GM19463 (cell line): ENCODE measurements at regions not wholly inside any gene's neighbourhood (a gene's known extent, or its start where the extent isn't known, plus 50 kb on each side); places are given as distances from the start of the nearest gene placed in this dataset.

Experiments used
- ATAC-seq: cut with Tn5 transposase; IDR thresholded peaks from one replicate; pipeline ENCODE4 v1.9.1; 2021; ENCODE audit warnings: mild to moderate bottlenecking, moderate library complexity; ENCODE audit not compliant: unreplicated experiment

DNA sequence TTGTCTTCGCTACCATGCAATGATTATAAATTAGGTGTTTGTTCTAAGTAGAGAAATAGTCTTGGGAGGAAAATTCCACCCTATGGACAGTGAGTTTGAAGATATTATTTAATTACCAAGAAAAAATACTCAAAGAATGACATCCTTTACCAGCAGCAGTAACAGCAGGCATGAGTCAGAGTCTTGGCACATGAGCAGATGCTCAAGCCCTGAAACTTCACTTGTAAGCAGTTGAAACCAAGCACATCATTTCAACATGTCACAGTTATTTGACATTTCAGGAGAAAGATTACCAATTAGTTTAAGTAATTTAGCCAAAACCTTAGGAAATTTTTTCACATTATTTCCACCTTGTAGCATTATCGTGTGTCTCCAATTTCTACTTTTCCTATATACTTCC, 99.2 kb downstream of the C12orf50 start:
- no peak for ATAC-seq

DNA sequence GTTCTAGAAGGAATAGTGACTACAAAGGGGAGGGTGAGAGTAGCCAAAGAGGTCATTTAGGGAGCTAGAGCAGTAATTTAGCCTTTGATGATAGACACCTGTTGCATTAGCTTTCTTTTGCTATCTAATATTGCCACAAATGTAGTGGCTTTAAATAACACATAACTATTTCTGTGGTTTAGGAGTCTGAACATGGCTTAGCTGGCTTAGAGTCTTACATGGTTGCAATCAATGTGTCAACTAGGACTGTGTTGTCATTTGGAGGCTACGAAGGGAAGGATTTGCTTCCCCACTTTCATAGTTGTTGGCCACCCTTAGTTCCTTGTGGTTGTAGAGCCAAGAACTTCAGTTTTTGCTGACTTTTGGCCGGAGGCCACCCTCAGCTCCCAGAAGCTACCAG, 99.9 kb downstream of the C12orf50 start:
- ATAC-seq = no peak

DNA sequence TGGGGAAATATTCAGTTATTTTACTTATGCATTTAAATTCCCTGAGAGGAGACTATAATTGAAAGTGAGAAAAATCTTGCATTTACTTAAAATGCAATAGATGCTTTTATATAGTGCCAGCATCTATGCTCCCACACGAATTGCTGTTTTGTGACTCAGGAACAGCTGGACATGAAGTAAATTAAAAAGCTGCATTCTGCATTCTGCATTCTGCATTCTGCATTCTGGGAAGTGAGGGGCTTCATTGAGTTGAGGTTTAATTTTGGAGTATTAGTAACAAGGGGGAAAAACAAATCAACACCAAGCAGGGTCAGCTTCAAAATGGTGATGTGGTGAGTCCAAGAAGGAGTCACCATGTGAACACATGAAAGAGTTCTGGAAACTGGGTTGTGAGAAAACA, 101.2 kb downstream of the C12orf50 start:
- ATAC-seq = no peak

DNA sequence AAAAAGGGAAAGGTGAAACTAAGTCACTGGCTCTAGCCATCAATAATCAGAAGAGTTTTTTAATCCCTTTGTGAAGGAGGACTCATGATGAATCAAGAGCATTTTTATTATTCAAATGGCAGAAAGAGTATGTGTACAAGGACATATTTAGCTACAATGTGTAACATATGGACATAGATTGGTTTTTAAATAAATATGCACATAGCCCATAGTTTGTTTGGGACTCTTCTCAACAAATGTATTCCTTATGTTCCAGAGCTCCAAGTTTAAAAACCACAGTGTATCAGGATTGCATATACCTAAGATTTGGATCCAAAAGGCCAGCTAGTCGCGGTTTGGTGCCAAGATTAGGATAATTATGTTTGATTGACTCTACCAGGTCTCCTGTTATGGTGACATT, 104.2 kb downstream of the C12orf50 start:
- no peak for ATAC-seq

DNA sequence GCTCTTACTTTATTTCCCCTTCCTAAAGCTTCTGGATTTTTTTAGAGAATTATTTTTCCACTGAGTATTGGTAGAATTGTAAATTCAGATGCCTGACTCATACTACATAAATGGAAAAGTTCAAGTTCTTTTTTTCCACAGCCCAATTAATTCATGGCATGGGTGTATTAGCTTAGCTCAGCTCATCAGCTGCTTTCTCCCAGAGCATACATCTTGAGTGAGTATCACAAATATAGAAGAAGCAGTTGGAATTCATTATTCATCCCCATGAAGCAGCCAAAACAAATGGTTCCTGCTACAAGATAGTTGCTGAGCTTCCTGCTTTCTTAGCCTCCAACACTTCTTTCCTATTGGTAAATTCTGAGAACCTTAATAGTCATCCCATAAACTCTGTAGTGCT, 105.1 kb downstream of the C12orf50 start:
- ATAC-seq = no peak

DNA sequence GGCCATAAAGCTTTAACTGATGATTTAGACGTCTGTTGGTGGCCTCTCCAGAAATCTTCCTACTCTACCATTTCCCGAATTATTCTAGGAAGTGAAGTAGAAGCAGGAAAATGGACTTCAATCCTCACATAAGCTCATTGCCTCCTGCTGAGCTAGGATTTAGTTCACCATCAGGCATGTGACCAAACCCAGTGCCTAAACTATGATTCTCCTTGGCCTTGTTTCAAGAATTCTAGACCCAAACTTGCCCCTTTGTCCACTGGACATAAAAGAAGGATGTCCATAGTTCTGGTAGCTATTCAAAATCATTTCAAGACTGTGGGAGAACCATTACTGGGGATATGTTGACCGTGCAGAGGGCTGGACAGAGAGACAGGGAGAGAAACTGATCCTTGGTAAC, 105.8 kb downstream of the C12orf50 start:
- ATAC-seq = no peak

DNA sequence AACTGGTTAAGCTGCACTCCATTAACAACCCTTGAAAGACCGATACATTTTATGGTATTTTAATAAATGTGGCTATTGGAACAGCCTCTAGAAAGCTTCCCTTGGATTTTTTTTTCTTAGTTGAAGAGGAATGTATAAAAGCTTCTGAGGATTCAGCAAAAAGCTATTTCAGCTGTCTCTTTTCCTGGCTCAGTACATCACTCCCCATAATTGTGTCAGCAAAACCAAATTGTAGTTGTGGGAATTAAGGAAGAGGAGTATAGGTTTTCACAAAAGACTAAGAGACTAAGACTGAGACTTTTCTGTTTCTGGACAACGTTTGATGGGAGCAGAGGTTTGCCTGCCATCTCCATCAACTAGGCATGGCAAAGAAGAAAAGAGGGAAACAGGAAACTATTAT, 106.5 kb downstream of the C12orf50 start:
- no peak for ATAC-seq

DNA sequence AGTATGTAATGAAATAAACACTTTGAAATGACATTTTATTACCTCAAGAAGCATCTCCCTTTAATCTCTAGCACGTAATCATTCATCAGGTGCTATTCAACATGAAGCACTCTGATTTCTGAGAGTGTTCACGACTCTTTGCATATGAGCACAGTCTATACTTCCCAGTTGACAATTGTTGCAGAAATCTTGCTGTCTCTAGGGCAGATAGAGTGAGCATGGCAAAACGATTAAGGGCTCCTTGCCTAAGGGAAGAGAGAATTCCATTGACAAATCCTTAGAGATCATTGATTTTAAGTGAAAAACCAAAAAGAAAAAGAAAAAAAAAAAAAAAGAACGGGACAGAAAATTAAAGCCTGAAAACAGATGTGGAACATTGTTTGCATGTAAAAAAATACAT, 107.6 kb downstream of the C12orf50 start:
- no peak for ATAC-seq

DNA sequence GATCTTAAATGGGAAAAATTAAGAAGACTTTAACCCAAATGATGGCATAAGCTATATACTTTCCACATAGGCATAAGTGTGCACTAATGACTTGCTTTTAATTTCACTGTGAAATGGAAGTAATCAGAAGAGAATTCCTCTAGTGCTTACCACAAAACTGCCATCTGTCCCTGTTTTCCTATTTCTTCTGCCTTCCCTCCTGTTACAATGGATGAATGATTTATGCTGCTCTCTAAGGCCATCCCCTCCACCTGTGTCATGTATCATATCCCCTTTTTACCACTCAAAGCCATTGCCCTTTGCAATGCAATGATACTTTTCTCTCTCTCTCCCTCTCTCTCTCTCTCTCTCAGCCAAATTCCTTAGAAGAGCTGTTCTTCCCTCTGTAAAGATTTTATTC, 109.1 kb downstream of the C12orf50 start:
- no peak for ATAC-seq

DNA sequence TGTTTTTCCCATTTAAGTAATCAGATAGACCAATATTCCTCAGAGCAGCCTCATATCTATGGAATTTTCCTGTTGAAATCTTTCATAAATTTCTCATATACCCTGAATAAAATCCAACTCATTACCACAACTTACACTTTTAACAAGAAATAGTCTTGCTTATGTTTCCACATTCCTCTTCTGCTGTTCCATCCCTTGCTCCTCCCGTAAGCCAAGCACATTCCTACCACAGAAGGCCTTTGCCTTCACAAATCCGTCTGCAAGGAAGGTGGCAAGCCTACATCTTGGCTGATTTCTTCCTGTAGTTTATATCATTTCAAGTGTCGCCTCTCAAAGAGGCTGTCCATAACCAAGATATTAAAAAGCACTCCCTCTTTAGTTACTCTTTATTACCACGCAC, 127.7 kb downstream of the C12orf50 start:
- ATAC-seq = no peak

DNA sequence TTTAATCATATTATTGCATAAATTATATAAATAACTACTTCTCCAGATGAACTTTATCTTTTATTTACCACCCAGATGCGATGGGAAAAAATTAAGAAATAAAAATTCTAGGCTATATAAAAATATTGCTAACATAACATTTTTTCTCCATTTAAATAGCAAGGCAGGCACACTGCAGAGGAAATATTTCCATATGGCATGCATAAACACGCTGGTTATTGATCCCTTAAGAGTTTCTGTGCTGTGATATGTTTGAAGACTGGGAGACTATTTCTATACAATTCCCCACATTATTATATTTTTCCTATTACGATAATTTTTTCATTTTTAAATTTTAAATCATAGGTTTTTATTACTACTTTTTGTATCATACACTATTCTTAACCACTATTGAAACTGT, 131.5 kb downstream of the C12orf50 start:
- no peak for ATAC-seq

DNA sequence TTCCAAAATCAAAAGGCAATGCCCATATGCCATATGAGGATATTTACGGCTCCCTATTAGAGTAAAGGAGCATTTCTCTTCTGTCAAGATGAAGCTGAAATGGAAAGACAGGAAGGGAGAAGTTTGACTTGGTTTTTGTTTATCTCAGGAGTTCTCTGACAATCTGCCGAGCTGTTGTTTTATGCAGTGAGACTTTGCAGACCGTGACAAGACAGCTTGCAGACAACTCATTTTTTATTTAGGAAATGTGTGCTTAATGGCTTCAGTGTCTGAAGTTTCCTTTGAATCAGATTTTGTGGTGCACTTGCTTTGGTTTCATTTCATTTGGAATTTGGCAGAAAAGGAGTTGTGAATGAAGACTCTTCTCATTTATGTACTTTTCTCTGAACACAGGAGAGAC, 145.4 kb downstream of the C12orf50 start:
- no peak for ATAC-seq

DNA sequence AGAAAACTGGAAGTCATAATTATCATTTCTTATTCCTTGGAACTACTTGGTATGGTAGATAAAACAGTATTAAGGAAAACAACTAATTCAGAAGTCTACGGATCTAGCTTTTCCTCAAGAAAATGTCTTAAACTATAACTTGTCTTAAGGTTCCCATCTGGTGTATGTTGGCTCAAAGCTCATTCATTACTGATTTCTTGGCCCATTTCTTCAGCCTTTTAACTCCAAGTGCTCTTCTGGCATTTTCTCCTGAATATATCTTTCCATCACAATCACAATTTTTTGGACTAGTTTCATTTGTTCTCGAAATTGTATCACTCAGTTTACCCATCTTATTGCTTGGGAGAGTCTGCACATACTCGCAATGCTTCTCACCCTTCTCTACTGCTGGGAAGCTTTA, 150.1 kb downstream of the C12orf50 start:
- no peak for ATAC-seq

DNA sequence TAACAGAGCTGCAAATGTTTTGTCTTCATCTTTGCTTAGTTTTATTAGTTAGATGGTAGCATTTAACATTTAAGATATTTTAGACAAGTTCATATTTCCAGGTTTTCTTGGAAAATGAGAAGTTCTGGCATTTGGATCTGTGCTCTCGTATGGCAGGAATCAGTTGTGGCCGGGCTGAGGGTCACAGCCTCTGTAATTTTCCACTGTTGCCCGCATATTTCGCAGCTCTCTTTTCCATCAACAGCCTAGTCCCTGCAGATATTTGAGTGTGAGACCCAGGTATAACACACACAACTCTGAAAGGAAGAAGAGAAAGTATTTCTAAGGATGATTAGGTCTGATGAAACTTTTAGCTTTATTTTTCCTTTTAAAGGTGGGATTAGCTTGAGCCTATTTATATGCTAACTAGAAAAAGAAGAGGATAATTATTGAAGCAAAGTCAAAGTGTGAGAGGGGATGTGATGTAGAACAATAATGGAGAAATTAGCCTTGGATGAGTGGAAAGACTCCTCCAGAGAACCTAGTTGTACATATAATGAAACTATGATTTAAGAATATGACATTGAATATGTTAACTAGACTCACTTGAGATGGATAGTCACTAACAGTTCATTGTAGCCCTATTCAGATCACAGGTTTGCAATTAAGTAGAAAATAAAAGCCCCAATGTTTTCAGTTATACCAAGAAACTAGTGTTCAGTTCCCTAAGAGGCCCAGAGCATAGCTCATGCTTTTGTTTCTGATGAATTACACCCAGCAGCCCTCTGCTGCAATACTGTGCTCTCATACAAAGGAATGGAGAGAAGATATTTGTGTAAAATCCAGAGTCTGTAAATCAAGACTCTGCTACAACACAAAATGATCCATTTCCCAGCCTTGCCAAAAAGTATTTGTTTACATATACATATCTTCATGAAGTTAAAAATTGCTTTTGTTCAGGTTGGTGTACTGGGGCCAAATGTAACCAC, 158.4 kb downstream of the C12orf50 start:
- ATAC-seq = no peak

DNA sequence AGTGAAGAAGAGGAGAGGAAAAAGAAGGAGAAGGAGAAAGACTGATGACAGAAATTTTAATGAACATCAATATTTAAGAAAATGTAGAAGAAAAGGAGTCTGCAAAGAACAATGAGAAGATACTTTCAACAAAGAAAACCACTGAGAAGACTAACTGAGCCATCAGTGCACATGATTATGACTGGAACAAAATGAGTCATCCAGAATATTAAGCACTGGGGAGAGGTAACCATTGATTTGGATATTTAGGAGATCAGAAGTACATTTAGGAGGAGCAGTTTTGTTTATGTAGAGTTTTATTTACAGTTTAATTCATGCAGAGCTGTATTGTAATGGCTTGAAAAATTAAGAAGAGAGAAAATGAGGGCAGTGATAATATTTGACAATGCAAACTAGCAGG, 159.1 kb downstream of the C12orf50 start:
- peak; percentile 51 for ATAC-seq

DNA sequence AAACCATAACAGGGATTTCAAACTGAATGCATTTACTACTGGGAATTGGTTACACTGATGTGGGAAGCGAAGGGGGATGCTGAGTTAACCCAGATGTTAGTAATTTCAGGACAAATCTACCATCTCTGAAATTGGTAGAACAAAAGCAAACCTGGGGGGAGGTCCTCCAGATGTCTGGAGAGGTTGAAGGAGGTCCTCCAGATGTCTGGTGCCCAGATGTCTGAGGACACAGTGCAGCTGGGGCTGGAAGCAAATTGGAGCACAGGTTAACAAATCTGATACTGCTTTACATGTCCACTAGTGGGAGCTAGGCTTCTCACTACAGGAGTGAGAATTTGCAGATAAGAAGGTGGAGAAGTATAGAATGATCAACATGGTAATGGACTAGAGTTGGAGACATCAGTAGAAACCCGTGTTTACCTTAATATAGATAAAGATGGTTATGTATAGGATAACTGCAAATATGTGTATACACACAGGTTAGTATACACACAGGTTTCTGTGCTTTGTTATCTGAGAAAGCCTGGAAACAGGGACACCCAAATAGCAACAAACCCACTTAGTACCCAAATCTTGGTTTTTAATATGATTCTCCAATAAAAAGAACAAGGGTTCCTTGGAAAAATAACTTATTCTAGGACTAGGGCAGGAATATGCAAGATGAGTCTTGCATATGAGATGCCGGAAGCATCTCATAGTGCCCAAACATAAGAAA, 162.5 kb downstream of the C12orf50 start:
- no peak for ATAC-seq

DNA sequence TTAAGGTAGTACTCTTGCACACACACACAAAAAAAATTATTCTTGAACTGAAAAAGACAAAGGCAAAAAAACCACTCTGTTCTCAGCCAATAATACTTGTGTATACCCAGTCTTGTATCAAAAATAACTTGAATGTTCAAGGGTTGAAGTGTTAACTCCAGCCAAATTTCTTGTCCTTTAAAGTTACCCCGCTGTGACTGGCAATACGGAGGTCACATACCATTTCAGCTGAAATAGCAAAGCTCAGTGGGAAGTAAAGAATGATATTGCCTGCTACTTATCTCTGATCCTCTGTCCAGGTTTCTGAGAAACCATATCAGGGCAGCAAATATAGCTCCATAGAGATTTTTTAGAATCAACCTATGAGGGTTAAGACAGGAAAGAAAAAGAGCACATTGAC, 167.4 kb downstream of the C12orf50 start:
- no peak for ATAC-seq

DNA sequence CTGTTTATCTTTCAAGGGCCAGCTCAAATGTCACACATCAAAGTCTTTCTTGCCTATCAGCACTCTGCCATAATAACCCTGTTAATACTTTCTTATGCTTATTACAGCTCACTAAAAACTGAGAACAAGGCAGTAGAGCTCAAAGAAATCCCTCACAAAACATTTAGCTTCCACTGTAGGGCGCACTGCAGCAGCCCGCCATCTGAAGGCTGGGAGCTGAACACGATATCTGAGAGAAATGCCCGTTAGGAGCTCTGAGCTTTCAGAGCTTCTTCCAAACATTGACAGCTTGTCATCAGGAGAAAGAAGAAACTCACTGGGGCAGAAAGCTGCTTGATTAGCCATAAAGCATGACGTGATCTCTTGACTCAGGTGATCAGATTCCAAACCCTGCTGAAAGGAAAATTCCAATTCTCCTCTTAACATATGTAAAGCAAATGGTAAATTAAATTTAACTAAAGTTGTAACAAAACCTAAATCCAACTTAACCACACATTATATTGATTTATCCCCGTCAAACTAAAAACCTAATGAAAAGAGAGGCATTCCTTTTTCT, 175.7 kb downstream of the C12orf50 start:
- no peak for ATAC-seq

DNA sequence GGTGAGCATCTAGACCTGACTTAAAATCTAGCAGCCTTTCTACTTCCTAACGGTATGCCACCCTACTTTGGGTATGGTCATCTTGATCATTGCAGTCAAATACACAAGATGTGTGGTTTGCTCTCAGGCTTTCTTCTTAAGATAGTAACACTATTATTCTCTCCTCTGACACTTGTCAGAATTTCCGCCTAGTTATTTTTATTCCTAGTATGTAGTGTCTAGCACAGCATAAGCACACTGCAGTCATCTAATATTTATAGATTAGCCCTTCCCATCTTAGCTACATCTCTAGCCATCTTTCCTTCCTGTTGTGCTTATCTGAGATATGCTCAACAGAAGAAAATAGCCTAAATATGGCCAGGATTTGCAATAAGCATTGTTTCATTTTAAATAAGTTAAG, 180.1 kb downstream of the C12orf50 start:
- no peak for ATAC-seq

DNA sequence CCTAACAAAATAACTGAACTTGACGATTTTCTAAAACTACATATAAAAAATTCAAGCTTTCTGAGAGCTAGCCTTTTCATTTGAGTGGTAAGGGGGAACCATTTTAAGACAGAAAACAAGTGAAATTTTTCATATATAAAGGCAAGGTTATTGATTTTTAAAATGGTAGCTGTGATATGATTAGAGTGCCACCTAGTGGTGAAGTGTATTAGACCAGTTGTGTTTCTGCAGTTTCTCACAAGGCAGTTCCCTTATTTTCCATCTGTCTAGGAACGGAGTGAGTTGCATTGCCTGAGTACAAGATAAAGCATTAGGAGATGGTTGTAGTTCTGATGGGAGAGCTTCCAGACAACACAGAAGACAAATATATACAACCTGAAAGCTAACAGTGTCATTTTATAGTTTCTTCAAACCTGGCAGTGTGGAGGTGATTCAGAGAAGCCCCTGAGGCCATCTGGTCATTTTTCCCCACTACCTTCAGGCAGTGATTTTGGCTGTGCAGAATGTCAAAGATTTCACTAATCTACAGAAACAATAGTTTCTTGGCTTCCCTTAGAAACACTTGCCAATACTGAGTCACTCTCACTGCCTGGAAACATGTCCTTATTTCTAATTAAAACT, 180.8 kb downstream of the C12orf50 start:
- peak; percentile 52 for ATAC-seq

DNA sequence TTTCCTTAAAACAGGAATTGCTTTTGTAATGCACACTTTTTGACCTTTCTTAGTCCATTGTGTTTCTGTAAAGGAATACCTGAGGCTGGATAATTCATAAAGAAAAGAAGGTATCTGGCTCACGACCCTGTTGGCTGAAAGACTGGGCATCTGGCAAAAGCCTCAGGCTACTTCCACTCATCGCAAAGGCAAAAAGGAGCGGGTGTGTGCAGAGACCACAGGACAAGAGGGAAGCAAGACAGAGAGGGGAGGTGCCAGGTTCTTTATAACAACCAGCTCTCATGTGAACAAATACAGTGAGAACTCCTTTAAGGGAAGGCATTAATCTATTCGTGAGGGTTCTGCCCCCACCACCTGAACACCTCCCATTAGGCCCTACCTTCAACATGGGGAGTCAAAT, 182.1 kb downstream of the C12orf50 start:
- no peak for ATAC-seq

DNA sequence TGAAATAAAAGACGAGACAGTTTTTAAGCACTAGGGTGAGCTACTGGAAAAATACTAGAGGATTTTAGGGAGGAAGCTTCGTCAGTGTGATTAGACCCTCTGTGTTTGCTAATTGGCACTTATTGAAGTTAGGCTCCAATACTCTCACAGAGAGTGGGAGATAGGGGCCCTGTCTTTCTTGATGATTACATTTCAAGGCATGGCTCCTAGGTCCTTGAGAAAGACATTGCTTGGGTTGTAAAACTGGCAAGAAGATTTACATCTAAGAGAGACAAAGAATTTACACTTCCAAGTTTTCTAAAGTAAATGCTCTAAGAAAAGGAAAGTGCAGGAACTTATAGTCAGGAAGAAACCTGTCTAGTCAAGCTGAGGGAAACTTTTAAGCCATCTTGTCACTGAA, 183.2 kb downstream of the C12orf50 start:
- no peak for ATAC-seq
